ENCODE measurements at regions not wholly inside any gene's neighbourhood (a gene's known extent, or its start where the extent isn't known, plus 50 kb on each side); places are given as distances from the start of the nearest gene placed in this dataset.

DNA sequence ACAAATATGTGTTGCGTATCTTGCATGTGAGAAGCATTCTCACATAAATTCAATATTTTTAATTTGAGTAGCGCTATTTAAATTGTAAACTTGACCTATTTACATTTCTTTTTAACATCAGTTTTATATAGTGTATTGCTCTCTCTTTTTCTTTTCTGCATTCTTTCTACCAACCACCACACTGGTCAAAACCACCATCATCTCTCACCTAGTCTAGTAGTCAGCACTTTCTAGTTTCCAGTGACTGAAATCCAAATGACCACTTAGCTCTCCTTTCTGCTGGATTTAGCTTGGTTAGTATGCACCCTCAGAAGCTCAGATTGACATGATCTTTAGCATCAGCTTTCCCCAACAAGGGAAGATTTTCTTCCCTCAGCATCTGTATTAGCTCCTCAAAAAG, 73.2 kb upstream of the HCRTR2 start:
- Histone ChIP-seq H3K79me2 (ENCODE audit: control insufficient read depth, insufficient read depth, low read length) (no peaks in the 10 kb centered on the region), H3K9ac (ENCODE audit: control insufficient read depth, extremely low read depth, insufficient read depth, low read length) (no peak overlapping the region), H3K9me1 (ENCODE audit: control insufficient read depth, extremely low read depth, insufficient read depth, low read length) (no peaks in the 10 kb centered on the region), H3K27ac (ENCODE audit: control insufficient read depth, insufficient read depth, low read length) (no peak overlapping the region), H3K4me3 (ENCODE audit: control insufficient read depth in 2 of 3, extremely low read depth in 1 of 3, insufficient read depth in 2 of 3, low read depth in 1 of 3, low read length in 3 of 3) (no peak overlapping the region), H2AFZ (ENCODE audit: control insufficient read depth, low read length) (no peak overlapping the region), H3K4me1 (ENCODE audit: control insufficient read depth, extremely low read depth, insufficient read depth, low read length) (no peaks in the 10 kb centered on the region), H3K36me3 (ENCODE audit: control insufficient read depth in 2 of 2, extremely low read depth in 1 of 2, insufficient read depth in 2 of 2, low read length in 2 of 2) (no peaks in the 10 kb centered on the region), H4K20me1 (ENCODE audit: control insufficient read depth, extremely low read depth, insufficient read depth, low read length) (no peaks in the 10 kb centered on the region), H3K27me3 (ENCODE audit: control insufficient read depth, extremely low read depth, insufficient read depth, low read length) (no peaks in the 10 kb centered on the region), H3K4me2 (ENCODE audit: control insufficient read depth, extremely low read depth, insufficient read depth, low read depth, low read length) (no peak overlapping the region), H3K9me3 (ENCODE audit: control insufficient read depth, low read depth, low read length) (no peaks in the 10 kb centered on the region)
- FAIRE-seq (no peak), DNase-seq (ENCODE audit: low read depth, low spot score) (no peak)
- dilution Hi-C loops (cut with MboI; ENCODE audit: extremely low pct_ligation_motif_present, low sequenced_read_pairs) = no loop called here
- TF ChIP-seq, protein P1, sequence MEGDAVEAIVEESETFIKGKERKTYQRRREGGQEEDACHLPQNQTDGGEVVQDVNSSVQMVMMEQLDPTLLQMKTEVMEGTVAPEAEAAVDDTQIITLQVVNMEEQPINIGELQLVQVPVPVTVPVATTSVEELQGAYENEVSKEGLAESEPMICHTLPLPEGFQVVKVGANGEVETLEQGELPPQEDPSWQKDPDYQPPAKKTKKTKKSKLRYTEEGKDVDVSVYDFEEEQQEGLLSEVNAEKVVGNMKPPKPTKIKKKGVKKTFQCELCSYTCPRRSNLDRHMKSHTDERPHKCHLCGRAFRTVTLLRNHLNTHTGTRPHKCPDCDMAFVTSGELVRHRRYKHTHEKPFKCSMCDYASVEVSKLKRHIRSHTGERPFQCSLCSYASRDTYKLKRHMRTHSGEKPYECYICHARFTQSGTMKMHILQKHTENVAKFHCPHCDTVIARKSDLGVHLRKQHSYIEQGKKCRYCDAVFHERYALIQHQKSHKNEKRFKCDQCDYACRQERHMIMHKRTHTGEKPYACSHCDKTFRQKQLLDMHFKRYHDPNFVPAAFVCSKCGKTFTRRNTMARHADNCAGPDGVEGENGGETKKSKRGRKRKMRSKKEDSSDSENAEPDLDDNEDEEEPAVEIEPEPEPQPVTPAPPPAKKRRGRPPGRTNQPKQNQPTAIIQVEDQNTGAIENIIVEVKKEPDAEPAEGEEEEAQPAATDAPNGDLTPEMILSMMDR (optimal IDR thresholded peaks at IDR 0.05 in 1 of 3, IDR thresholded peaks at IDR 0.05 in 1 of 3, conservative IDR thresholded peaks at IDR 0.05 in 1 of 3; ENCODE audit: extremely low read depth in 1 of 3, insufficient read depth in 2 of 3, low read length in 3 of 3) = no peak

DNA sequence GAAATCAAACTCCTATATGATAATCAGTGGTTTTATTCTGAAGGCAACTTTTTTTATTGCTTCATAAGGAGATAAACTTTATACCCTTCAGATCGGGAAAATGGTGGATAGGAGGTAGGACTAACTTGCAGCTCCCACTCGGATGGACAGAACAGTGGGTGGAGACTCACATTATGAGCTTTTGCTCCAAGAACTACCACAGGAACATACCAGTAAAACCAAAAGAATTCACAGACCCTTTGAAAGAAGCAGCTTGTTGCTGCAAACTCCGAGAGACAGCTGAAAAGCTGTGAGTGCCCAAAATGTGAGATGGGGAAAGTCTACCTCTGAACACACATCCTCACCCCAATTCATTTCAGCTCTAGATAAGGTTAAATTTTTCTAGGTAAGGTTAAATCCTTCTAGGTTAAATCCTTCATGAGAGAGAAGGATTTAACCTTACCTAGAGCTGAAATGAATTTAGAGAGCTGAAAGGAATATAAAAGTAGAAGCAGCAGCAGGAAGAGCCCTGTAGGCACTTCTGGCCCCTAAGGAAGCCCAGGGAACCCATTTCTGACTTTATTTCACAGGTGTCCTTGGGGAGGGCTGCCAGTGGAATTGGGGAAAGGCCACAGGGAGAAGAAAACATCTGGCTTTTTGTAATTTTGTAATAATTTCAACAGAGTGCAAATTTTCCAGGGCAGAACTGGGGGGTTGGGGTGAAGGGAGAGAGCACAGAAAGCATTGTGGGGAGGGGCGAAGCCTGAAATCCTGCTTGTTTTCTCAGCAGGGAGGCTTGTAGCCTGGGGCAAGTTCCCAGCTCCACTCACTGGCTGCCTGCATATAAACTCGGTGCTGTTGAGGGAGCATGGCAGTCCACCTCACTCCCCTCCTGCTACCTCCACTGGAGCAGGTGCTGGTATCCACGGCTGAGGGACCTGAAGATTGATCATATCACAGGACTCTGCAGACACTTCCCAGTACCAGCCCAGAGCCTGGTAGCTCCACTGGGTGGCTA, 65.9 kb upstream of the HCRTR2 start:
- Histone ChIP-seq H3K4me1 (ENCODE audit: control insufficient read depth, extremely low read depth, insufficient read depth, low read length) (no peaks in the 10 kb centered on the region), H3K36me3 (ENCODE audit: control insufficient read depth in 2 of 2, extremely low read depth in 1 of 2, insufficient read depth in 2 of 2, low read length in 2 of 2) (no peaks in the 10 kb centered on the region), H3K79me2 (ENCODE audit: control insufficient read depth, insufficient read depth, low read length) (no peaks in the 10 kb centered on the region), H3K9me1 (ENCODE audit: control insufficient read depth, extremely low read depth, insufficient read depth, low read length) (no peaks in the 10 kb centered on the region), H3K27me3 (ENCODE audit: control insufficient read depth, extremely low read depth, insufficient read depth, low read length) (peaks cover 7% of the 10 kb centered on the region), H3K9ac (ENCODE audit: control insufficient read depth, extremely low read depth, insufficient read depth, low read length) (no peak overlapping the region), H3K4me3 (ENCODE audit: control insufficient read depth in 2 of 3, extremely low read depth in 1 of 3, insufficient read depth in 2 of 3, low read depth in 1 of 3, low read length in 3 of 3) (no peak overlapping the region), H4K20me1 (ENCODE audit: control insufficient read depth, extremely low read depth, insufficient read depth, low read length) (no peaks in the 10 kb centered on the region), H3K27ac (ENCODE audit: control insufficient read depth, insufficient read depth, low read length) (no peak overlapping the region), H2AFZ (ENCODE audit: control insufficient read depth, low read length) (no peak overlapping the region), H3K4me2 (ENCODE audit: control insufficient read depth, extremely low read depth, insufficient read depth, low read depth, low read length) (no peak overlapping the region), H3K9me3 (ENCODE audit: control insufficient read depth, low read depth, low read length) (no peaks in the 10 kb centered on the region)
- dilution Hi-C loops (cut with MboI; ENCODE audit: extremely low pct_ligation_motif_present, low sequenced_read_pairs) = no loop called here
- TF ChIP-seq, protein P1 (optimal IDR thresholded peaks at IDR 0.05 in 1 of 3, IDR thresholded peaks at IDR 0.05 in 1 of 3, conservative IDR thresholded peaks at IDR 0.05 in 1 of 3; ENCODE audit: extremely low read depth in 1 of 3, insufficient read depth in 2 of 3, low read length in 3 of 3) = no peak
- no peak for TF ChIP-seq EZH2 (IDR thresholded peaks at IDR 0.05; ENCODE audit: low read length)
- DNase-seq (ENCODE audit: low read depth, low spot score) (no peak), FAIRE-seq (no peak)
